ENCODE measurements at regions not wholly inside any gene's neighbourhood (a gene's known extent, or its start where the extent isn't known, plus 50 kb on each side); places are given as distances from the start of the nearest gene placed in this dataset.

- Histone ChIP-seq H3K27ac (no peak overlapping the region), H3K4me1 (peaks cover 4% of the 10 kb centered on the region), H3K27me3 (no peaks in the 10 kb centered on the region), H3K4me3 (no peak overlapping the region), H3K36me3 (ENCODE audit: low read depth, missing control alignments) (no peaks in the 10 kb centered on the region), H3K9me3 (no peaks in the 10 kb centered on the region)
- WGBS, 2 donors = 92 to 93% methylated on average over 4 of the region's 4 CpGs
- TF ChIP-seq CTCF (IDR thresholded peaks at IDR 0.05) = no peak
- TF ChIP-seq POLR2A (IDR thresholded peaks at IDR 0.05) = no peak
- no peak for DNase-seq
- intact Hi-C loops (cut with DNase I; ENCODE audit: low total_unique reads) = no loop called here
These were observed 523.9 kb downstream of the LMO4 start for GRCh38 chr1:87852410-87853161.

- Histone ChIP-seq H3K36me3 (ENCODE audit: low read depth, missing control alignments) (no peaks in the 10 kb centered on the region), H3K27ac (peak overlapping the region in 1 of 2 donors; percentile 9), H3K4me3 (no peak overlapping the region), H3K27me3 (no peaks in the 10 kb centered on the region), H3K9me3 (no peaks in the 10 kb centered on the region), H3K4me1 (peaks cover 4% of the 10 kb centered on the region)
- TF ChIP-seq CTCF (IDR thresholded peaks at IDR 0.05) = no peak
- no peak for TF ChIP-seq POLR2A (IDR thresholded peaks at IDR 0.05)
- intact Hi-C loops (cut with DNase I; ENCODE audit: low total_unique reads) = no loop called here
- 30 to 50% methylated on average over 5 of the region's 5 CpGs for WGBS, 2 donors
- peak; percentile 29 for DNase-seq
These were observed 525.1 kb downstream of the LMO4 start for GRCh38 chr1:87853576-87854351.

GRCh38 chr1:87863317-87863716 is 534.6 kb downstream of the LMO4 start:
- Histone ChIP-seq H3K27ac (no peak overlapping the region), H3K27me3 (no peaks in the 10 kb centered on the region), H3K4me1 (no peaks in the 10 kb centered on the region), H3K36me3 (ENCODE audit: low read depth, missing control alignments) (no peaks in the 10 kb centered on the region), H3K9me3 (no peaks in the 10 kb centered on the region), H3K4me3 (no peak overlapping the region)
- no peak for DNase-seq
- TF ChIP-seq CTCF (IDR thresholded peaks at IDR 0.05) (no peak), POLR2A (IDR thresholded peaks at IDR 0.05) (no peak)
- intact Hi-C loops (cut with DNase I; ENCODE audit: low total_unique reads) = no loop called here
- WGBS, 2 donors = 88 to 90% methylated on average over 1 of the region's 1 CpG

DNA sequence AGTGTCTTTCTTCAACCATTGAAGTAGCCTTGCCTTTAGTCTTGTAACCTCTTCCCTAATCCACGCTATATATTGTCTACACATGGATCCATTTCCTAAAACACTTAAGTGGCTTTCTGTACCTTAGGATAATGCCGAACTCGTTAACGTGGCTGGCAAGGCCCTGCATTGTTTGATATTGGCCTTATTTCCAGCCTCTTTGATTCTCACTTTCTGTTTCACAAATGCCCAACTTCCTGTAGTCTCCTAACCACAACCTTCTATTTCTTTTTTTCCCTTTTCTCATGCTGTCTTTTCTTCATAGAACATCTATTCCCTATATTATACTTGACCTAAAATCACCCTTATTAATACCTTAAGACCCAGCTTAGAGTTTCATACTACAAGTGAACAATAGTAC is 536.0 kb downstream of the LMO4 start:
- H3K27ac ChIP-seq = no peak overlapping the region
- 84 to 86% methylated on average over 4 of the region's 4 CpGs for whole genome bisulfite sequencing, 2 donors
- H3K9me3 ChIP-seq = no peaks in the 10 kb centered on the region
- no peaks in the 10 kb centered on the region for H3K4me1 ChIP-seq
- H3K27me3 ChIP-seq = no peaks in the 10 kb centered on the region
- DNase-seq = no peak
- no peak for TF ChIP-seq CTCF (IDR thresholded peaks at IDR 0.05)
- TF ChIP-seq POLR2A (IDR thresholded peaks at IDR 0.05) = no peak
- intact Hi-C loops (cut with DNase I; ENCODE audit: low total_unique reads) = no loop called here
- no peak overlapping the region for H3K4me3 ChIP-seq
- H3K36me3 ChIP-seq (ENCODE audit: low read depth, missing control alignments) = no peaks in the 10 kb centered on the region

All from testis (tissue), 2 donors.